Right renal cortex interstitium (tissue), 3 donors: ENCODE measurements at regions not wholly inside any gene's neighbourhood (a gene's known extent, or its start where the extent isn't known, plus 50 kb on each side); places are given as distances from the start of the nearest gene placed in this dataset.

ENCODE experiments used
- DNase-seq, 3 donors: peaks; one replicate each; pipeline ENCODE4 v3.0.0-alpha.2; 2013; ENCODE audit warnings: low read depth in 3 of 3, low spot score in 2 of 3

- no peak for DNase-seq
These were observed 121.4 kb downstream of the KCNF1 start for GRCh38 chr2:11033114-11033513.

DNA sequence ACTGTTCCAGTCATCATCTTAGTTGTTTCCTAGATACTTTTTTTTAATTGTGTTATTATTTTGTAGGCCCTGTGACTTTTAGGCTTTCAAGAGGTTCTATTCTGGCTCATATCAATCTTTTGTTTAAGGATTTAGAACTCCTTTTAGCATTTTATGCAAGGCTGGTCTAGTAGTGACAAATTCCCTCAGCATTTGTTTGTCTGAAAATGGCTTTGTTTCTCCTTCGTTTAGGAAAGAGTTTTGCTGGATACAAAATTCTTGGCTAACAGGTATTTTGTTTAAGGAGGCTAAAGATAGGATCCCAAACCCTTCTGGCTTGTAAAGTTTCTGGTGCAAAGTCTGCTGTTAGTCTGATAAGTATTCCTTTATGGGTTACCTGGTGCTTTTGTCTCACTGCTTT, 116.6 kb upstream of the SLC66A3 start:
- no peak for DNase-seq

GRCh38 chr2:11040992-11041391, 114.3 kb upstream of the SLC66A3 start:
- no peak for DNase-seq

GRCh38 chr2:11042841-11043240, 112.4 kb upstream of the SLC66A3 start:
- no peak for DNase-seq

GRCh38 chr2:11043245-11043644, 112.0 kb upstream of the SLC66A3 start:
- no peak for DNase-seq

GRCh38 chr2:11044201-11044600, 111.1 kb upstream of the SLC66A3 start:
- no peak for DNase-seq

DNA sequence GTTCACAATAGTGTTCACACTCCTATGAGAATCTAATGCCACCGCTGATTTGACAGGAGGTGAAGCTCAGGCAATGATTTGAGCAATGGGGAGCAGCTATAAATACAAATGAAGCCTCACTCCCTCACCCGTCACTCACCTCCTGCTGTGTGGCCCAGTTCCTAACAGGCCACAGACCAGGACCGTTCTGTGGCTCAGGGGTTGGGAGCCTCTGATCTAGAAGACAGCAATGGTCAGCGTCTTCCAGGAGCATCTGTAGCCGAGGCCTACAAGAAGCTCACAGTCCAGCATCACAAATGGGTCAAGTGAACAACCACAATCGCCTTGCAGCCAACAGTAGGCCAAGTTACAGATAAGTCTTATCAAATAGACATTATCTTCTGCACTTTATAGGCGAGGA, 110.0 kb upstream of the SLC66A3 start:
- DNase-seq, result no peak

GRCh38 chr2:11048335-11049008, 106.8 kb upstream of the SLC66A3 start:
- DNase-seq, result no peak

- no peak for DNase-seq
These were observed 104.7 kb upstream of the SLC66A3 start for GRCh38 chr2:11050565-11050964.

DNA sequence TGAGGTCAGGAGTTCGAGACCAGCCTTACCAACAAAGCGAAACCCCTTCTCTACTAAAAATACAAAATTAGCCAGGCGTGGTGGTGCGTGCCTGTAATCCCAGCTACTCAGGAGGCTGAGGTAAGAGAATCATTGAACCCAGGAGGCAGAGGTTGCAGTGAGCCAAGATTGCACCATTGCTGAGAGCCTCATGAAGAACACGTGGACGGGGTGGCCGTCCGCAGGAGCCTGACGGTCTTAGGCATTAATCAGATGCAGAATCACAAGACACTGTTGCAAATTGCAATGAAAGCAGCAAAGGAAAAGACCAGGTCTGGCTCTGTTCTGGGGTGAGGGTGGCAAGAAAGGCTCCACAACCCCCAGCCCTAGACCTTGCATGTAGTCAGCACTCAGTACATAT, 104.0 kb upstream of the SLC66A3 start:
- no peak for DNase-seq

- DNase-seq, result no peak
These were observed 101.7 kb upstream of the SLC66A3 start for GRCh38 chr2:11053546-11053945.

DNA sequence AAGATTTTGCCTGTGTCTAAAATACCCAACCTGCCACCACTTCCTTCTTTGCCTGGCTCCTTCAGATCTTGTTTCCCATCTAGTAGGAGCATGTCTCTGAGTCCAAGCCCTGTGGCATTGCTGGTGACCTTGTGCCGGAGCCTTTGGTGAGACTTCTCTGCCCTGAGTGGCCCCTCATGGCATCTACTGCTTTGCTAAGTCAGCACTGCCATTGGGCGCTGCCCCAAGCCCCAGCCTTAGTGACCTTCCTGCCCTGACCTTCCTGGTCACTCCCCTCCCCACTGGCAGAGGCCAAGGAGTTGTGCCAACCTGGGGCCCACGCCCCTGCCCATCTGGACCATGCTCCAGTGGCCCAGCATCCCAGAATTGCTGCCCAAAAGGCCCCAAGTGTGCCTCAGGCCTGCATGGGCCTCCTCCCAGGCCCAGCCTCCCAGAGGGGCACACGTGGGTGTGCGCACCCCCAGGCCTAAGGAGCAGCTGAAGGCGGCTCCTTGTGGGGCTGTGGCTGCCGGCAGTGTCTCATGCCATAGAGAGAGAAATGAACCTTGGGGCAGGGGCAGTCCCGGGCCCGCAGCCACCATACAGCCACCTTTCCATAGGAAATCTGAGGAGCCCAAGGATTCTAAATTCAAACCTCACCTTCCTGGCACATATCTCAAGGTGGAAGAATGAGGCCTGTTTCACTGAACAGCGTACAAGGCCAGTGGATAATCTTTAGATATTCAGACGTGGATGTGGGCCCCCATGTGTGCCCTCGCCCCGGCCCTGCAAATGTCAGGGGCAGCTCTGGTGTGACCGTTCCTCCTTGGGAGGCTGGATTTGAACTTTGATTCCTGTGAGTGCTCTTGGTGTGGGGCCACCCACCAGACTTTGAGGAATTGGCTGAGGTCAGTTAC, 100.2 kb upstream of the SLC66A3 start:
- no peak for DNase-seq

GRCh38 chr2:11055679-11056215, 99.5 kb upstream of the SLC66A3 start:
- DNase-seq, result no peak

GRCh38 chr2:11056614-11057013, 98.7 kb upstream of the SLC66A3 start:
- DNase-seq, result no peak

DNA sequence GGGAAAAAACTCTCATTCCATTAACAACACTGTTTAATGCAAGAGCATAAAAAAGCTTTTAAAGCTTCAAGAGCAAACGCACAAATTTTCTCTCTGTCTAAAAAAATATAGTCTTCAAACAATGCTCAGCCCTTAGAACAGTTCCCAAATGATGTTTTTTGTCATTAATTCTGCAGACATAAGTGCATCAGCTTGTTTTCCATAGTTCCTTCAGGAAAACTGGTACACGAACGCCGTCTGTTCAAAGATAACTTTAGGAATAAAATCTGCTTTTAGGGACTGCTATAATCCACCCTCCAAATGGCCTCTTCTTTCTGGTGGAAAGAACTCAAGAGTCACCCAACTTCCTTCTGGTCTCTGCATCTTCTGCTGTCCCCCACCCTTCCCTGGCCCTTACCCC, 98.2 kb upstream of the SLC66A3 start:
- DNase-seq, result no peak

DNA sequence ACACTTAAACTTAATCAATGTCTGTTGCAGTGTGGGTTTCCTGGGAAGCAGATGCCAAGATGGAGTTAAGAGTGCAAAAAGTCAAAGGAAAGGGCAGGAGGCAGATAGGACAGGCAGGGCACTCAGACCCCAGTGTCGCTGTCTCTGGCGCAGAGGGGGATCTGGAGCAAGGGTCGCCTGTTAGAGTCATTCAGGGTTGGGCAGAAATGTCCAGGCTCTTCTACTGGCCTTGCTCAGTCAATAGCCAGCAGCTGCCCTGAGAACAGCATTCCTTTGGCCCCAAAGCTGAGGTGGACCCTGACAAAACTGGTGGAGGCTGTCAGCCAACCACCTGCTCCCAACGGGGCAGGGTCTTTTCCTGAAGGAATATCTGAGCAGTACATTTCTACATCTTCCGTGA, 97.1 kb upstream of the SLC66A3 start:
- DNase-seq, result no peak

- no peak for DNase-seq
These were observed 94.7 kb upstream of the SLC66A3 start for GRCh38 chr2:11060376-11061169.

DNA sequence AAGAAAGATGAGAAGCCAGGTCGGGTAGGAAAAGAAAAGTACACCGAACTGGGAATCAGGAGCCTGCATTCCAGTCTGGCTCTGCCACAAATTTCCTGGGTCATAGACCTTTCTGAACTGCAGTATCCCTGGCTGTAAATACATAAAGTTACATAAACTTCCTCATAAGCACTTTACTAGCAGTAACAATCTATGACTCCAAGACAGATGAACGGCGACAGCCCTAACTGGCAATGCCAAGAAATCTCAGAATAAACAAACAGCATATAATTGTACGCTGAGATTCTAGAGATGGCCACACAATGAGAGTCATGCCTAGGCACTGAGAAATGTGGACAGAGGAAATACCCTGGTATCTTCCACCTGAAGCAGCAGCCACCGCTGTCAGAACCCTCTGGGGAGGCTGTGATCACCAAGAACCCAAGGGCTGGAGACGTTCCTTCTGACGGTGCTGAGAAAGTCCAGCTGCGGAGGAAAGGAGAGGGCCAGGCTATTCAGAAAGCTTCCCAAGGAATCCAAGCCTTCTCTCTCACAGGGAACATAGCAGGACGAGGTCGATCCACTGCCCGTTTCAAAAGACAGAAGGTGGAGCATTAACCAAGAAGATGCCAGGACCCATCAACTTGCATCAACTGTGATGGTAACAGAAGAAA, 89.3 kb upstream of the SLC66A3 start:
- DNase-seq, result no peak

GRCh38 chr2:11067221-11068078, 87.8 kb upstream of the SLC66A3 start:
- DNase-seq, result no peak
